Testis (tissue), 2 donors: ENCODE measurements at regions not wholly inside any gene's neighbourhood (a gene's known extent, or its start where the extent isn't known, plus 50 kb on each side); places are given as distances from the start of the nearest gene placed in this dataset.

Experiments
- DNase-seq: peaks from one replicate; pipeline ENCODE4 v3.0.0-alpha.2; 2019
- H3K27ac ChIP-seq, 2 donors: fragments of 200-600 bp; sonication (generic); one replicate each; pipeline ENCODE4 v1.5.1; 2019
- H3K27me3 ChIP-seq: fragments of 200-600 bp; sonication (generic); one replicate; pipeline ENCODE4 v1.5.1; 2019
- H3K36me3 ChIP-seq: fragments of 200-600 bp; sonication (generic); one replicate; pipeline ENCODE4 v1.5.1; 2017; ENCODE audit warnings: low read depth; ENCODE audit errors: missing control alignments
- H3K4me1 ChIP-seq: fragments of 200-600 bp; sonication (generic); one replicate; pipeline ENCODE4 v1.5.1; 2019
- H3K4me3 ChIP-seq, 2 donors: fragments of 200-600 bp; sonication (generic); one replicate each; pipeline ENCODE4 v1.5.1; 2017 to 2019
- H3K9me3 ChIP-seq: fragments of 200-600 bp; sonication (generic); one replicate; pipeline ENCODE4 v1.5.1; 2017
- CTCF ChIP-seq, 3 experiments: fragments of 450-650 bp in 2 of 3; fragments of 200-600 bp in 1 of 3; sonication (generic) in 1 of 3; IDR thresholded peaks; one replicate each; pipeline ENCODE4 v1.5.1; 2016 to 2019; ENCODE audit warnings: antibody characterized with exemption in 3 of 3, mild to moderate bottlenecking in 2 of 3, moderate library complexity in 1 of 3
- POLR2A ChIP-seq: fragments of 450-650 bp; IDR thresholded peaks from one replicate; pipeline ENCODE4 v1.6.1; 2017; ENCODE audit warnings: antibody characterized with exemption, mild to moderate bottlenecking, moderate library complexity
- WGBS, 2 donors: methylation state at CpG; one replicate each; pipeline ENCODE4 v1.1.5; 2018; 5-methylcytosine and 5-hydroxymethylcytosine counted together
- intact Hi-C: fragments of 100-400 bp; cut with DNase I; formaldehyde crosslinking; loops from one replicate; pipeline ENCODE4 v1.15.1; 2023; ENCODE audit warnings: low total_unique reads

DNA sequence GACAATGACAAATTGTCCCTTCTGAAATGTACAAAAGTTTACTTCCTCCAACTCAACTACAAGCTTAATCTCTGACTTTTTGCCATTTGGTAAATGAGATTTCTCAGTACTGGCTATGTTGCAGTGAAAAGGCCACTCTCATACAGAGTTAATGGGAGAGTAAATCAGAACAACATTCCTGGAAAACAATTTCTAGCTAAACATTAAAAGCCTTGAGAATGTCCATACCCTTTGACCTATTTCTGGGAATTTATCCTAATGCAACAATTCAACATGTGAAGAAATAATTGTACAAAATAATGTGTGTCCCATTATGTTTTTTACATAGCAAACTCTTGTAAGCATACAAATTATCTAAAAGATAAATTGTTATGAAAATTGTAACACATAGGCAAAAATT lies 56.3 kb upstream of the SPEF2 start:
- no peak overlapping the region for H3K4me3 ChIP-seq
- H3K27me3 ChIP-seq, result no peaks in the 10 kb centered on the region
- no peaks in the 10 kb centered on the region for H3K4me1 ChIP-seq
- no peaks in the 10 kb centered on the region for H3K36me3 ChIP-seq
- H3K9me3 ChIP-seq, result no peaks in the 10 kb centered on the region
- intact Hi-C loops, result no loop called here
- TF ChIP-seq CTCF (IDR thresholded peaks at IDR 0.05), result no peak
- no peak for TF ChIP-seq POLR2A
- H3K27ac ChIP-seq, result no peak overlapping the region
- no peak for DNase-seq

DNA sequence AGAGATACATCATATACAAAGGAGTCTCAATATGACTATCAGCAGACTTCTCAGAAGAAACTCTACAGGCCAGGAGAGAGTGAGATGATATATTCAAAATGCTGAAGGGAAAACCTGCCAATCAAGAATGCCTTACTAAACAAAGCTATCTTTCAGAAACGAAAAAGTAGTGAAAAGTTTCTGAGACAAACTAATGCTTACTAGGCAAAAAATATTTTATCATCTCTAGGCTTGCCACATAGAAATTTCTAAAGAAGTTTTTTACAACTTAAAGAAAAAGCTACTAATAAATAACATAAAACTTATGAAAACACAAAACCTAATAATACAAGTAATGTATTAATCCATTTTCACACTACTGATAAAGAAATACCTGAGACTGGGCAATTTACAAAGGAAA lies 59.9 kb upstream of the SPEF2 start:
- no peak for TF ChIP-seq CTCF (IDR thresholded peaks at IDR 0.05)
- TF ChIP-seq POLR2A, result no peak
- Histone ChIP-seq H3K4me1 (no peaks in the 10 kb centered on the region), H3K27ac (no peak overlapping the region), H3K36me3 (no peaks in the 10 kb centered on the region), H3K27me3 (no peaks in the 10 kb centered on the region), H3K9me3 (no peaks in the 10 kb centered on the region), H3K4me3 (no peak overlapping the region)
- intact Hi-C loops, result no loop called here
- no peak for DNase-seq
- 67 to 72% methylated on average over 1 of the region's 1 CpG for WGBS, 2 donors

DNA sequence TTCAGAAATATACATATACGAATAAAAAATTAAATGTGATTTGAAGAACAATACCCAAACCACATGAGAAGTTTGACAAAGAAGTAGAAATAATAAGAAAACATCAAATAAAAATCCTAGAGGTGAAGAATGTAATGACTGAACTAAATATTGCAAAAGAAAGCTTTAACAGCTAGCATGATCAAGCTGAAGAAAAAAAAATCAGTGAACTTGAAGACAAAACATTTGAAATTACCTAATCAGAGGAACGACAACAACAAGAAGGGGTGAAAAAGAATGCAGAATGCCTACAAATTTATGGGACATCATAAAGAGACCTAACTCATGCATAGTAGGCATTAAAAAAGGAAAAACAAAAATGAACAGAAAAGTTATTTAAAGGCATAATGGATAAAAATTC lies 60.5 kb upstream of the SPEF2 start:
- Histone ChIP-seq H3K27ac (no peak overlapping the region), H3K4me3 (no peak overlapping the region), H3K9me3 (no peaks in the 10 kb centered on the region), H3K36me3 (no peaks in the 10 kb centered on the region), H3K4me1 (no peaks in the 10 kb centered on the region), H3K27me3 (no peaks in the 10 kb centered on the region)
- intact Hi-C loops, result no loop called here
- TF ChIP-seq POLR2A (no peak), CTCF (IDR thresholded peaks at IDR 0.05) (no peak)
- no peak for DNase-seq
- 72 to 86% methylated on average over 2 of the region's 2 CpGs for WGBS, 2 donors

- 43 to 61% methylated on average over 2 to 3 of the region's 3 CpGs for WGBS, 2 donors
- Histone ChIP-seq H3K4me1 (no peaks in the 10 kb centered on the region), H3K9me3 (no peaks in the 10 kb centered on the region), H3K27me3 (no peaks in the 10 kb centered on the region), H3K27ac (no peak overlapping the region), H3K36me3 (no peaks in the 10 kb centered on the region), H3K4me3 (no peak overlapping the region)
- intact Hi-C loops, result no loop called here
- DNase-seq, result no peak
- TF ChIP-seq POLR2A (no peak), CTCF (IDR thresholded peaks at IDR 0.05) (no peak)
Observed at GRCh38 chr5:35554016-35554415, 63.6 kb upstream of the SPEF2 start.

DNA sequence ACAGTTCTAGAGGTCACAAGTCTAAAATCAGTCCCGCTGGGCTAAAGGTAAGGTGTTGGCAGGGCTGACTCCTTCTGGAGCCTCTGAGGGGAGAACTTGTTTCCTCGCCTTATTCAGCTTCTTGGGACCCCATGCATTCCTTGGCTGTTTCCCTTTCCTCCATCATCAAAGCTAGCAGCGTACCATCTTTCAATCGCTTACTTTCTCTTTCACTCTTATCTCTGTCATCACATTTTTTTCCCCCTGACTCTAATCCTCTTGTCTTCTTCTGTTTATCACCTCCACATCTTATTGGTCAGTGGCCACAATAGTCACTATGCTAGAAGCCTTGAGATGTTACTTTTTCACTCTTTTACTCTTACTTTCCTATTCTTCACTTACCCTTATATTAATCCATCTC lies 72.5 kb upstream of the SPEF2 start:
- H3K27me3 ChIP-seq, result no peaks in the 10 kb centered on the region
- H3K4me3 ChIP-seq, result no peak overlapping the region
- no peak overlapping the region for H3K27ac ChIP-seq
- 85 to 86% methylated on average over 4 of the region's 4 CpGs for WGBS, 2 donors
- DNase-seq, result no peak
- no peaks in the 10 kb centered on the region for H3K9me3 ChIP-seq
- intact Hi-C loops, result no loop called here
- TF ChIP-seq POLR2A (no peak), CTCF (IDR thresholded peaks at IDR 0.05) (no peak)
- no peaks in the 10 kb centered on the region for H3K4me1 ChIP-seq
- H3K36me3 ChIP-seq, result no peaks in the 10 kb centered on the region
